Inferior parietal cortex (tissue), 1 donor: ENCODE measurements at regions not wholly inside any gene's neighbourhood (a gene's known extent, or its start where the extent isn't known, plus 50 kb on each side); places are given as distances from the start of the nearest gene placed in this dataset.

ENCODE experiments used
- DNase-seq: peaks from one replicate; pipeline ENCODE4 v3.0.0-alpha.2; 2016; ENCODE audit errors: extremely low spot score

DNA sequence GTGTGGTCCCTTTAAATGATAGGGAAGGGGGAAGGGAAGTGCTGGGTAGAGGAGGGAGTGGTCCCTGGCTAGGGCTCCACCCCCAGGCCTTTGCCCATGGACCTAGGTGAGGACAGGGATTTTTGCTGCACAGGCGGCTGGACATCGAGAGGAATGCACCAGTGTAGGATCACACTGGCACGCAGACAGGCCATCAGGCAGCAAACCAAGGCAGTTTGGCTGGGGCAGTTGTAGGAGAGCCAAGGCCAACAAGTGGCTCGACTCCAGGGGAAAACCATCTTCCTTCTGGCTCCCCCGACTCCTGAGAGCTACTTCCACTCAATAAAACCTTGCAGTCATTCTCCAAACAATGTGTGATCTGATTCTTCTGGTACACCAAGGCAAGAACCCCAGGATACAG, 402.0 kb upstream of the LRRTM1 start:
- DNase-seq = no peak

DNA sequence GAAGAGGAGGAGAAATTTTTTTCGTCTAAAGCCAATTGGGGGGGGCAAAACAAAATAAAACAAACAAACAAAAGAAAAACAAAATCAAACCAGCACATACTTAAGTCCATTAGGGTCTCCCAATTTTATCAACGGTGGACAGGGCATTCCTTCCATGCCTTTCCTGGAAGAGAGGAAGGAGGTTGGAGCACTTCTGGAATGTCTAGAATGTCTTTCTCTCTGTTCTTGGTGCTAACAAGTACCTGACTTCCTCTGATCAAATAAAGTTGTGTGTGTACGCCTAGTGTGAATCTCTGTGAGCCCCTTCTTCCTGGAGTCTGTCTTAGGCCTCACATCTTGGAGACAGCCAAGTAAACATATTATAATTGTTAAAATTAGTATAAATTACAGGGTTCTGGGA, 399.0 kb upstream of the LRRTM1 start:
- no peak for DNase-seq

DNA sequence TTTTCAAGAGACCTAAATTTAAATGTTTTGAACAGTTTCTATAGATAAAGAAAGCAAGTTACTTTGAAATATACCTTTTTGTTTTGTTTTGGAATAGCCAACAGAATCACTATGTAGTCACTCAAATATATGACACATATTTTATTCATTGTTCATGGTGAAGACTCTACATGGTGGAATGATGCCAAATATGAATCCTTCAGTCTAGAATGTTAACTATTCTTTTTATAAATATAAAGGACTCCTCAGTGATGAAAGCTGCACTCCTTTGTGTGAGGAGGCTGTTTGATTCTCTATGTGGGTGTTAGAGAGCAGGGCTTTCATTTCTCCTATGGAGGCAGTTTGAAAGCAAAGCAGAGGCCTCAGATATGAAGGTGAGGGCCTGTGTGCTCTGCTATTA, 396.4 kb upstream of the LRRTM1 start:
- no peak for DNase-seq
